Fibroblast of villous mesenchyme (primary cell): ENCODE measurements at regions not wholly inside any gene's neighbourhood (a gene's known extent, or its start where the extent isn't known, plus 50 kb on each side); places are given as distances from the start of the nearest gene placed in this dataset. TPM values are rescaled to one million over a fixed set of nuclear protein-coding genes. Genes with fewer than 3 reads are reported as not detected.

Source experiments
- DNase-seq: peaks from one replicate; pipeline ENCODE4 v3.0.0-alpha.2; 2010; ENCODE audit warnings: low read depth
- H3K4me3 ChIP-seq: 2 replicates; pipeline ENCODE4 v1.5.1; 2011; ENCODE audit warnings: low read depth, mild to moderate bottlenecking, low read length
- CTCF ChIP-seq: IDR thresholded peaks from 2 replicates; pipeline ENCODE4 v1.5.1; 2012; ENCODE audit warnings: low read depth, mild to moderate bottlenecking, low read length; ENCODE audit not compliant: insufficient read depth
- small RNA-seq: library from RNA; depleted of rRNA; stranded (forward); fragments of <200 nt; gene quantifications from one replicate; pipeline ENCODE3, GENCODE V24; 2012

DNA sequence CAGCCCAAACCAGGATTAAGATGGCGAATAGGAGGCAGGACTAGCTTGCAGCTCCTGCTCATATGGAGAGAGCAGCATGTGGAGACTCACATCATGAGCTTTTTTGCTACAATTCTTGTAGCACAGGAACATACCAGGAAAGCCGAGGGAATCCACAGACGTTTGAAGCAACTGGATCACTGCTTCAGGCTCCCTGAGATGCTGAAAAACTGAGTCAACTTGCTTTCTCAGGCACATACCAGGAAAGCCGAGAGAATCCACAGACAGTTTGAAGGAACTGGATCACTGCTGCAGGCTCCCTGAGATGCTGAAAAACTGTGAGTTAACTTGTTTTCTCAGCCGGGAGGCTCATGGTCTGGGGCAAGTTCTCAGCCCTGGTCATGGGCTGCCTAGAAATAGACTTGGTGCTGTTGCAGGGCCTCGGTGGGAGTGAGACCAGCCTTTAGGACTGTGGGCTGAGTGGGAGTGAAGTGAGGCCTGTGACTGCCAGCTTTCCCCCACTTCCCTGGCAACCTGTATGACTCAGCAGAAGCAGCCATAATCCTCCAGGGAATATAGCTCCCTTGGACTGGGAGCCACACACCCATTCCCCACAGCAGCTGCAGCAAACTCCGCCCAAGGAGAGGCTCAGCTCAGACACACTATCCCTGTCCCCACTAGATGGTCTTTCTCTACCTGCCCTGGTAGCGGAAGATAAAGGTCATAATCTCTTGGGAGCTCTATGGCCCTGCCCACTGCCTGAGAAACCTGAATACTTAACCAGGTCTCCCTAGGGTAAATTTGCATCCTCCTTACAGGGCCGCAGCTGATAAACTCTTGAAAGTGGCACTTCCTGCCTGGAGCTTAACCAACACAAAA lies 51.9 kb upstream of the PFN2 start:
- TF ChIP-seq CTCF: no peak
- no peak overlapping the region for H3K4me3 ChIP-seq
- peak; percentile 14 for DNase-seq

- DNase-seq: peak; percentile 10
- TF ChIP-seq CTCF: no peak
- H3K4me3 ChIP-seq: no peak overlapping the region
These were observed 49.8 kb upstream of the PFN2 start for GRCh38 chr3:150020527-150020926.

Small RNA genes in the stretch of these regions (small RNA-seq; reads per million reads assigned to genes)
- gene RF00004 (not detected), gene RPL32P9 (not detected)
